HEK293 (cell line): ENCODE measurements at regions not wholly inside any gene's neighbourhood (a gene's known extent, or its start where the extent isn't known, plus 50 kb on each side); places are given as distances from the start of the nearest gene placed in this dataset.
"Not testable (repeated sequence)": the region's sequence is repeated elsewhere in the genome, so short reads cannot be mapped to it uniquely, and the experiment has no call there.

Experiments used
- CTCF ChIA-PET: fragments of 350-600 bp; formaldehyde crosslinking; extraction: SDS; loops from one replicate; lab custom pipeline; 2021; ENCODE audit warnings: antibody characterized with exemption; lab: Yijun Ruan, JAX
- POLR2A ChIA-PET: fragments of 300-600 bp; formaldehyde crosslinking; extraction: SDS; loops from one replicate; lab custom pipeline; 2020; ENCODE audit warnings: antibody characterized with exemption, inconsistent platforms; lab: Yijun Ruan, JAX
- H3K27ac ChIP-seq: fragments of 200-500 bp; sonication (Bioruptor generic); 2 replicates; pipeline ENCODE4 v1.5.1; 2014; ENCODE audit warnings: low read depth, low read length, control low read depth, inconsistent platforms; ENCODE audit errors: extremely low read depth
- H3K36me3 ChIP-seq, 2 experiments: fragments of 200-500 bp in 1 of 2; sonication (Bioruptor generic) in 1 of 2; 1 replicate in 1 of 2; 2 replicates in 1 of 2; pipeline ENCODE4 v1.5.1; 2014 to 2017; ENCODE audit warnings: inconsistent platforms in 2 of 2, low read length in 2 of 2; ENCODE audit not compliant: control insufficient read depth in 2 of 2, insufficient read depth in 1 of 2
- H3K4me1 ChIP-seq: fragments of 200-500 bp; sonication (Bioruptor generic); 2 replicates; pipeline ENCODE4 v1.5.1; 2014; ENCODE audit warnings: mild to moderate bottlenecking, low read length, inconsistent platforms; ENCODE audit not compliant: control insufficient read depth, insufficient read depth
- H3K4me3 ChIP-seq: 2 replicates; pipeline ENCODE4 v1.5.1; 2011; ENCODE audit warnings: low read depth, mild to moderate bottlenecking, control low read depth, low read length, moderate library complexity
- H3K9me3 ChIP-seq: fragments of 200-500 bp; sonication (Bioruptor generic); 2 replicates; pipeline ENCODE4 v1.5.1; 2014; ENCODE audit warnings: low read depth, low read length, inconsistent platforms; ENCODE audit not compliant: control insufficient read depth, insufficient read depth
- HOXD13 ChIP-seq: sonication (generic); formaldehyde crosslinking; IDR thresholded peaks from 2 replicates; pipeline ENCODE4 v1.8.0; 2022; ENCODE audit warnings: missing genetic modification reagents, borderline replicate concordance
- KLF10 ChIP-seq: fragments of 450-650 bp; IDR thresholded peaks from 2 replicates; pipeline ENCODE4 v1.5.1; 2018; ENCODE audit warnings: missing biosample characterization, mild to moderate bottlenecking, missing genetic modification characterization
- PRDM4 ChIP-seq: fragments of 450-650 bp; formaldehyde crosslinking; IDR thresholded peaks from 2 replicates; pipeline ENCODE4 v1.5.1; 2017; ENCODE audit warnings: missing biosample characterization, missing genetic modification characterization
- SP3 ChIP-seq: fragments of 450-650 bp; formaldehyde crosslinking; IDR thresholded peaks from 2 replicates; pipeline ENCODE4 v1.5.1; 2016; ENCODE audit warnings: missing biosample characterization, missing genetic modification characterization
- YY1 ChIP-seq: fragments of 450-650 bp; formaldehyde crosslinking; IDR thresholded peaks from 2 replicates; pipeline ENCODE4 v1.5.1; 2018; ENCODE audit warnings: missing biosample characterization, missing genetic modification characterization
- ZBTB44 ChIP-seq: fragments of 450-650 bp; IDR thresholded peaks from 2 replicates; pipeline ENCODE4 v1.5.1; 2018; ENCODE audit warnings: missing biosample characterization, mild to moderate bottlenecking, missing genetic modification characterization
- ZFP69B ChIP-seq: fragments of 450-650 bp; formaldehyde crosslinking; IDR thresholded peaks from 2 replicates; pipeline ENCODE4 v1.5.1; 2016; ENCODE audit warnings: missing biosample characterization, missing genetic modification characterization
- ZNF146 ChIP-seq: fragments of 450-650 bp; formaldehyde crosslinking; IDR thresholded peaks from 2 replicates; pipeline ENCODE4 v1.5.1; 2016; ENCODE audit warnings: missing biosample characterization, missing genetic modification characterization
- ZNF221 ChIP-seq: fragments of 450-650 bp; formaldehyde crosslinking; IDR thresholded peaks from 2 replicates; pipeline ENCODE4 v1.5.1; 2017; ENCODE audit warnings: missing biosample characterization, missing genetic modification characterization, borderline replicate concordance
- ZNF26 ChIP-seq: fragments of 450-650 bp; formaldehyde crosslinking; IDR thresholded peaks from 2 replicates; pipeline ENCODE4 v1.5.1; 2016; ENCODE audit warnings: missing biosample characterization, missing genetic modification characterization
- ZNF311 ChIP-seq: fragments of 450-650 bp; formaldehyde crosslinking; IDR thresholded peaks from 2 replicates; pipeline ENCODE4 v1.5.1; 2017; ENCODE audit warnings: missing biosample characterization, missing genetic modification characterization, borderline replicate concordance
- ZNF335 ChIP-seq: fragments of 450-650 bp; formaldehyde crosslinking; conservative IDR thresholded peaks from 2 replicates; pipeline ENCODE4 v1.5.1; 2016; ENCODE audit warnings: missing biosample characterization, missing genetic modification characterization
- ZNF341 ChIP-seq: fragments of 450-650 bp; formaldehyde crosslinking; IDR thresholded peaks from 2 replicates; pipeline ENCODE4; 2016; ENCODE audit warnings: low read depth, missing biosample characterization, missing genetic modification characterization
- ZNF416 ChIP-seq: fragments of 450-650 bp; formaldehyde crosslinking; IDR thresholded peaks from 2 replicates; pipeline ENCODE4 v1.5.1; 2016; ENCODE audit warnings: missing biosample characterization, missing genetic modification characterization
- ZNF518A ChIP-seq: fragments of 450-650 bp; formaldehyde crosslinking; conservative IDR thresholded peaks from 2 replicates; pipeline ENCODE4 v1.5.1; 2016; ENCODE audit warnings: low read depth, missing biosample characterization, missing genetic modification characterization
- ZNF571 ChIP-seq: fragments of 450-650 bp; formaldehyde crosslinking; IDR thresholded peaks from 2 replicates; pipeline ENCODE4 v1.5.0; 2017; ENCODE audit warnings: missing biosample characterization, missing genetic modification characterization
- ZNF623 ChIP-seq: fragments of 450-650 bp; formaldehyde crosslinking; IDR thresholded peaks from 2 replicates; pipeline ENCODE4 v1.5.1; 2016; ENCODE audit warnings: missing biosample characterization, missing genetic modification characterization
- ZNF692 ChIP-seq: fragments of 450-650 bp; formaldehyde crosslinking; IDR thresholded peaks from 2 replicates; pipeline ENCODE4 v1.5.1; 2016; ENCODE audit warnings: missing biosample characterization, missing genetic modification characterization
- ZSCAN18 ChIP-seq: fragments of 450-650 bp; formaldehyde crosslinking; IDR thresholded peaks from 2 replicates; pipeline ENCODE4 v1.5.1; 2016; ENCODE audit warnings: missing biosample characterization, missing genetic modification characterization

GRCh38 chr3:178947738-178948137 is 123.9 kb downstream of the ZMAT3 start:
- Histone ChIP-seq H3K27ac (no peak overlapping the region), H3K9me3 (no peaks in the 10 kb centered on the region), H3K4me1 (no peaks in the 10 kb centered on the region), H3K4me3 (no peak overlapping the region)
- no peak for TF ChIP-seq ZNF416 (tag by site-specific recombination)
- TF ChIP-seq ZBTB44 (tag by site-specific recombination), result no peak
- TF ChIP-seq ZNF311 (tag by site-specific recombination), result no peak
- TF ChIP-seq SP3 (tag by site-specific recombination), result no peak
- no peak for TF ChIP-seq PRDM4
- no peak for TF ChIP-seq ZNF571 (tag by site-specific recombination)
- TF ChIP-seq ZNF335 (tag by site-specific recombination), result no peak
- no peak for TF ChIP-seq HOXD13 (CRISPR knock-in tag)
- TF ChIP-seq KLF10 (tag by site-specific recombination), result no peak
- no peak for TF ChIP-seq ZNF146 (tag by site-specific recombination)
- TF ChIP-seq ZNF692 (tag by site-specific recombination), result no peak
- TF ChIP-seq ZNF221 (tag by site-specific recombination), result no peak
- TF ChIP-seq ZNF623, result no peak
- TF ChIP-seq ZNF341 (tag by site-specific recombination), result no peak
- TF ChIP-seq ZSCAN18, result no peak
- TF ChIP-seq ZNF26 (tag by site-specific recombination), result no peak
- TF ChIP-seq ZFP69B (tag by site-specific recombination), result no peak
- TF ChIP-seq ZNF518A (tag by site-specific recombination), result no peak
- TF ChIP-seq YY1 (tag by site-specific recombination), result no peak
- TF ChIP-seq, all 188 proteins: peak for 0
- ChIA-PET CTCF (interaction anchor here (0.7 kb wide), 1 partner anchor 837 kb away, joined by 4 read pairs; no protein-coding TSS in a partner anchor), POLR2A (no interaction called here)
- H3K36me3 ChIP-seq, result no peaks in the 10 kb centered on the region

GRCh38 chr3:178942261-178942660 is 129.3 kb downstream of the ZMAT3 start:
- POLR2A ChIA-PET, H3K9me3 ChIP-seq, H3K4me1 ChIP-seq, H3K36me3 ChIP-seq, H3K27ac ChIP-seq, H3K4me3 ChIP-seq: not testable (repeated sequence)
- CTCF ChIA-PET, result interaction anchor here (0.6 kb wide), 1 partner anchor 398 kb away, joined by 3 read pairs; no protein-coding TSS in a partner anchor
